ENCODE measurements at regions not wholly inside any gene's neighbourhood (a gene's known extent, or its start where the extent isn't known, plus 50 kb on each side); places are given as distances from the start of the nearest gene placed in this dataset.

- no peak overlapping the region for H3K4me3 ChIP-seq (ENCODE audit: insufficient read depth, low read depth, low read length)
- no peak overlapping the region for H2AFZ ChIP-seq (ENCODE audit: low read depth, low read length)
- TF ChIP-seq, protein P1, sequence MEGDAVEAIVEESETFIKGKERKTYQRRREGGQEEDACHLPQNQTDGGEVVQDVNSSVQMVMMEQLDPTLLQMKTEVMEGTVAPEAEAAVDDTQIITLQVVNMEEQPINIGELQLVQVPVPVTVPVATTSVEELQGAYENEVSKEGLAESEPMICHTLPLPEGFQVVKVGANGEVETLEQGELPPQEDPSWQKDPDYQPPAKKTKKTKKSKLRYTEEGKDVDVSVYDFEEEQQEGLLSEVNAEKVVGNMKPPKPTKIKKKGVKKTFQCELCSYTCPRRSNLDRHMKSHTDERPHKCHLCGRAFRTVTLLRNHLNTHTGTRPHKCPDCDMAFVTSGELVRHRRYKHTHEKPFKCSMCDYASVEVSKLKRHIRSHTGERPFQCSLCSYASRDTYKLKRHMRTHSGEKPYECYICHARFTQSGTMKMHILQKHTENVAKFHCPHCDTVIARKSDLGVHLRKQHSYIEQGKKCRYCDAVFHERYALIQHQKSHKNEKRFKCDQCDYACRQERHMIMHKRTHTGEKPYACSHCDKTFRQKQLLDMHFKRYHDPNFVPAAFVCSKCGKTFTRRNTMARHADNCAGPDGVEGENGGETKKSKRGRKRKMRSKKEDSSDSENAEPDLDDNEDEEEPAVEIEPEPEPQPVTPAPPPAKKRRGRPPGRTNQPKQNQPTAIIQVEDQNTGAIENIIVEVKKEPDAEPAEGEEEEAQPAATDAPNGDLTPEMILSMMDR (IDR thresholded peaks at IDR 0.05; ENCODE audit: insufficient read depth, low read depth, low read length), result no peak
- TF ChIP-seq EZH2 (IDR thresholded peaks at IDR 0.05; ENCODE audit: insufficient read depth, low read length), result no peak
- no peak overlapping the region for H3K4me2 ChIP-seq (ENCODE audit: low read length)
- Mint-ChIP-seq H3K27me3 (ENCODE audit: low read depth, unreplicated experiment) (peaks cover 1% of the 10 kb centered on the region), H3K4me3 (ENCODE audit: unreplicated experiment) (no peak overlapping the region), H3K27ac (ENCODE audit: unreplicated experiment) (no peak overlapping the region), H3K4me1 (ENCODE audit: low read depth, unreplicated experiment) (no peaks in the 10 kb centered on the region), H3K36me3 (ENCODE audit: low read depth, unreplicated experiment) (no peaks in the 10 kb centered on the region), H3K9me3 (ENCODE audit: unreplicated experiment) (peaks cover 2% of the 10 kb centered on the region)
- H3K9me3 ChIP-seq (ENCODE audit: insufficient read depth, low read depth, low read length), result peaks cover 9% of the 10 kb centered on the region
- H3K27me3 ChIP-seq (ENCODE audit: insufficient read depth, low read length), result no peaks in the 10 kb centered on the region
- no peak overlapping the region for H3K9ac ChIP-seq (ENCODE audit: low read length)
- H3K79me2 ChIP-seq (ENCODE audit: insufficient read depth, low read length), result no peaks in the 10 kb centered on the region
- no peaks in the 10 kb centered on the region for H3K4me1 ChIP-seq (ENCODE audit: insufficient read depth, low read length)
- DNase-seq (ENCODE audit: low read depth) (no peak), FAIRE-seq (no peak)
- H4K20me1 ChIP-seq (ENCODE audit: insufficient read depth, low read length), result no peaks in the 10 kb centered on the region
- H3K36me3 ChIP-seq (ENCODE audit: insufficient read depth, low read length), result no peaks in the 10 kb centered on the region
- no peak overlapping the region for H3K27ac ChIP-seq (ENCODE audit: low read depth, low read length)
Observed at GRCh38 chr2:609449-609848, 67.8 kb downstream of the TMEM18 start.

DNA sequence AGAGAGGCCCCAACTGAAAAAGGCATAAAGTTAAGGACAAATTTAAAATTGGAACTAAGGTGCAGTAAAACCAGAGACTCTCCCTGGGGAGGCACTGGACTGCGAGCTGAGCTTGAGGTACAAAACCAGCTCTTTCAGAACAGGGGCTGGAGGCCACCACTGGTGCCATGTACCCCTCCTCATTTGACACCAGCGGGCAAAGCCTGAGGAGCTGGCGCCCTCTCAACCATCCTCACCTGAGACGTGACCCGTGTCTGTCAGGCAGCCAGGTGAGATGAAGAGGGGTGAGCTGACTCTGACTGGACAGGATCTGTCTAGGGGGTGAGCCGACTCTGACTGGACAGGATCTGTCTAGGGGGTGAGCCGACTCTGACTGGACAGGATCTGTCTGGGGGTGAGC is 68.5 kb downstream of the TMEM18 start:
- Histone ChIP-seq H3K27me3 (ENCODE audit: insufficient read depth, low read length) (no peaks in the 10 kb centered on the region), H4K20me1 (ENCODE audit: insufficient read depth, low read length) (no peaks in the 10 kb centered on the region), H3K4me1 (ENCODE audit: insufficient read depth, low read length) (no peaks in the 10 kb centered on the region), H3K36me3 (ENCODE audit: insufficient read depth, low read length) (no peaks in the 10 kb centered on the region), H3K79me2 (ENCODE audit: insufficient read depth, low read length) (no peaks in the 10 kb centered on the region), H3K9me3 (ENCODE audit: insufficient read depth, low read depth, low read length) (peaks cover 9% of the 10 kb centered on the region), H3K4me2 (ENCODE audit: low read length) (no peak overlapping the region), H3K9ac (ENCODE audit: low read length) (no peak overlapping the region), H3K27ac (ENCODE audit: low read depth, low read length) (no peak overlapping the region), H2AFZ (ENCODE audit: low read depth, low read length) (no peak overlapping the region), H3K4me3 (ENCODE audit: insufficient read depth, low read depth, low read length) (no peak overlapping the region)
- no peak for FAIRE-seq
- H3K9me3 Mint-ChIP-seq (ENCODE audit: unreplicated experiment), result peaks cover 2% of the 10 kb centered on the region
- no peaks in the 10 kb centered on the region for H3K4me1 Mint-ChIP-seq (ENCODE audit: low read depth, unreplicated experiment)
- H3K36me3 Mint-ChIP-seq (ENCODE audit: low read depth, unreplicated experiment), result no peaks in the 10 kb centered on the region
- no peak overlapping the region for H3K27ac Mint-ChIP-seq (ENCODE audit: unreplicated experiment)
- peaks cover 1% of the 10 kb centered on the region for H3K27me3 Mint-ChIP-seq (ENCODE audit: low read depth, unreplicated experiment)
- no peak for DNase-seq (ENCODE audit: low read depth)
- no peak overlapping the region for H3K4me3 Mint-ChIP-seq (ENCODE audit: unreplicated experiment)
- TF ChIP-seq EZH2 (IDR thresholded peaks at IDR 0.05; ENCODE audit: insufficient read depth, low read length), result no peak

GRCh38 chr2:608297-608696 is 68.9 kb downstream of the TMEM18 start:
- no peaks in the 10 kb centered on the region for H3K4me1 ChIP-seq (ENCODE audit: insufficient read depth, low read length)
- DNase-seq (ENCODE audit: low read depth) (no peak), FAIRE-seq (no peak)
- no peak overlapping the region for H3K27ac Mint-ChIP-seq (ENCODE audit: unreplicated experiment)
- H3K27me3 ChIP-seq (ENCODE audit: insufficient read depth, low read length), result no peaks in the 10 kb centered on the region
- no peaks in the 10 kb centered on the region for H3K36me3 ChIP-seq (ENCODE audit: insufficient read depth, low read length)
- H3K9me3 Mint-ChIP-seq (ENCODE audit: unreplicated experiment), result peaks cover 2% of the 10 kb centered on the region
- peaks cover 1% of the 10 kb centered on the region for H3K27me3 Mint-ChIP-seq (ENCODE audit: low read depth, unreplicated experiment)
- H4K20me1 ChIP-seq (ENCODE audit: insufficient read depth, low read length), result no peaks in the 10 kb centered on the region
- H3K4me1 Mint-ChIP-seq (ENCODE audit: low read depth, unreplicated experiment), result no peaks in the 10 kb centered on the region
- H3K36me3 Mint-ChIP-seq (ENCODE audit: low read depth, unreplicated experiment), result no peaks in the 10 kb centered on the region
- no peaks in the 10 kb centered on the region for H3K79me2 ChIP-seq (ENCODE audit: insufficient read depth, low read length)
- H3K4me3 Mint-ChIP-seq (ENCODE audit: unreplicated experiment), result no peak overlapping the region
- no peak overlapping the region for H2AFZ ChIP-seq (ENCODE audit: low read depth, low read length)
- no peak overlapping the region for H3K27ac ChIP-seq (ENCODE audit: low read depth, low read length)
- no peak overlapping the region for H3K4me2 ChIP-seq (ENCODE audit: low read length)
- H3K9me3 ChIP-seq (ENCODE audit: insufficient read depth, low read depth, low read length), result peaks cover 9% of the 10 kb centered on the region
- H3K9ac ChIP-seq (ENCODE audit: low read length), result no peak overlapping the region
- no peak overlapping the region for H3K4me3 ChIP-seq (ENCODE audit: insufficient read depth, low read depth, low read length)
- TF ChIP-seq, protein P1 (IDR thresholded peaks at IDR 0.05; ENCODE audit: insufficient read depth, low read depth, low read length), result no peak
- no peak for TF ChIP-seq EZH2 (IDR thresholded peaks at IDR 0.05; ENCODE audit: insufficient read depth, low read length)

Measured in astrocyte (in vitro differentiated cells and primary cell).